ENCODE measurements at regions not wholly inside any gene's neighbourhood (a gene's known extent, or its start where the extent isn't known, plus 50 kb on each side); places are given as distances from the start of the nearest gene placed in this dataset.

DNA sequence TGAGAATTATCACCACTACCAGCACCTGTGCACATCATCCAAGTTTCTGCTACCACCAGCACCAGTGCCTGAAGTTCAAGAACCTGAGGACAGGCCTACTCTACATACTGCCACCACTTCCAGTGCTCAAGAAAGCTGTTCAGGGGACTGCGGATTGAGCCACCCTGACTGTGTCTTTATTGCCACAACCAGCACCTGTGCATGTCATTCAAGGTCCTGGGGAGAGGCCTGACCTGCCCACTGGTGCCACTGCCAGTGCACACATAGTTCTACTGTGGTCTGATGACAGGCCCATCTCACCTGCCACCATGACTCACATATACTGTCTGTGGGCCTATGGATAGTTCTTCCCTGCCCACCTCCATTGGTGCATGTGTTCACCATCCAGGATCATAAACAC, 559.4 kb downstream of the COL12A1 start:
- TF ChIP-seq POLR2AphosphoS5 (IDR thresholded peaks at IDR 0.05; ENCODE audit: low read depth, low read length) (no peak), TAF1 (IDR thresholded peaks at IDR 0.05; ENCODE audit: borderline replicate concordance, insufficient read depth, low read length) (no peak), SIN3A (IDR thresholded peaks at IDR 0.05; ENCODE audit: borderline replicate concordance, insufficient read depth, low read length) (no peak), FOXP2 (optimal IDR thresholded peaks at IDR 0.05; ENCODE audit: borderline replicate concordance, extremely low read depth, extremely low read length, insufficient read depth) (no peak)
- TF ChIP-seq, protein P1, sequence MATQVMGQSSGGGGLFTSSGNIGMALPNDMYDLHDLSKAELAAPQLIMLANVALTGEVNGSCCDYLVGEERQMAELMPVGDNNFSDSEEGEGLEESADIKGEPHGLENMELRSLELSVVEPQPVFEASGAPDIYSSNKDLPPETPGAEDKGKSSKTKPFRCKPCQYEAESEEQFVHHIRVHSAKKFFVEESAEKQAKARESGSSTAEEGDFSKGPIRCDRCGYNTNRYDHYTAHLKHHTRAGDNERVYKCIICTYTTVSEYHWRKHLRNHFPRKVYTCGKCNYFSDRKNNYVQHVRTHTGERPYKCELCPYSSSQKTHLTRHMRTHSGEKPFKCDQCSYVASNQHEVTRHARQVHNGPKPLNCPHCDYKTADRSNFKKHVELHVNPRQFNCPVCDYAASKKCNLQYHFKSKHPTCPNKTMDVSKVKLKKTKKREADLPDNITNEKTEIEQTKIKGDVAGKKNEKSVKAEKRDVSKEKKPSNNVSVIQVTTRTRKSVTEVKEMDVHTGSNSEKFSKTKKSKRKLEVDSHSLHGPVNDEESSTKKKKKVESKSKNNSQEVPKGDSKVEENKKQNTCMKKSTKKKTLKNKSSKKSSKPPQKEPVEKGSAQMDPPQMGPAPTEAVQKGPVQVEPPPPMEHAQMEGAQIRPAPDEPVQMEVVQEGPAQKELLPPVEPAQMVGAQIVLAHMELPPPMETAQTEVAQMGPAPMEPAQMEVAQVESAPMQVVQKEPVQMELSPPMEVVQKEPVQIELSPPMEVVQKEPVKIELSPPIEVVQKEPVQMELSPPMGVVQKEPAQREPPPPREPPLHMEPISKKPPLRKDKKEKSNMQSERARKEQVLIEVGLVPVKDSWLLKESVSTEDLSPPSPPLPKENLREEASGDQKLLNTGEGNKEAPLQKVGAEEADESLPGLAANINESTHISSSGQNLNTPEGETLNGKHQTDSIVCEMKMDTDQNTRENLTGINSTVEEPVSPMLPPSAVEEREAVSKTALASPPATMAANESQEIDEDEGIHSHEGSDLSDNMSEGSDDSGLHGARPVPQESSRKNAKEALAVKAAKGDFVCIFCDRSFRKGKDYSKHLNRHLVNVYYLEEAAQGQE (IDR thresholded peaks at IDR 0.05; ENCODE audit: insufficient read depth in 1 of 2, low read depth in 2 of 2, low read length in 2 of 2) = no peak

DNA sequence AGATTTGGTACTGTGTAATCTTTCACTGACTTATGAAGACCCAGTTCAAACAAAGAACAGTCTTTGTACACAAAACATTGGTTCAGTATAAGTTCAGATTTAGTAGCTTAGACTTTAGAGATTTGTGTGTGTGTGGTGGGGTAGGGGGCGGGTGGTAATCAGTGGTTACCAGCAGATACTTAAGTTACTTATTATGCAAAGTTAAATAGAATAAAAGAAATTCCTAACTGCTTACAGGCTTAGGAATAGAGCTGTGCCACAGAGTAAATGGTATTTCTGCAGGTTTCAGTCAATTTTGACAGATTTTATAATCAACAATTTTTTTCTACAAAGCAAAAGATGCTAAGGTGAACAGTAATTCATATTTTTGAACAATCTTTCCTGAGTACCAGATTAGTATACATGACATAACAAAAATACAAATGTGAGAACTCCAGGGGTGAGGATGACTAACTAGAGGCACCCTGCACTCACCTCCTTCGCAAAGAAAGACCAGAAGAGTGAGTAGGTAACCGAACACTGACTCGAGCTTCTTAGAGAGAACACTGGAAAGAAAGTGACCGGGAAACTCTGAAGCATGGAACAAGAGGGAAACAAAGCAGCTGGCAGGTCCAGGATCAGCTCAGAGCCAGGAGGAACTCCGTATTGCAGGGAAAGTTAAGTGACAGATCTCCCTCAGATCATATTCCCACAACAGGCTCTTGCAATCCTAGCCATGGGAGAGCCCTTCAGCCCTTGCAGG, 560.6 kb downstream of the COL12A1 start:
- TF ChIP-seq, protein P1 (IDR thresholded peaks at IDR 0.05; ENCODE audit: insufficient read depth in 1 of 2, low read depth in 2 of 2, low read length in 2 of 2) = no peak
- no peak for TF ChIP-seq TAF1 (IDR thresholded peaks at IDR 0.05; ENCODE audit: borderline replicate concordance, insufficient read depth, low read length)
- no peak for TF ChIP-seq FOXP2 (optimal IDR thresholded peaks at IDR 0.05; ENCODE audit: borderline replicate concordance, extremely low read depth, extremely low read length, insufficient read depth)
- TF ChIP-seq SIN3A (IDR thresholded peaks at IDR 0.05; ENCODE audit: borderline replicate concordance, insufficient read depth, low read length) = no peak
- no peak for TF ChIP-seq POLR2AphosphoS5 (IDR thresholded peaks at IDR 0.05; ENCODE audit: low read depth, low read length)

DNA sequence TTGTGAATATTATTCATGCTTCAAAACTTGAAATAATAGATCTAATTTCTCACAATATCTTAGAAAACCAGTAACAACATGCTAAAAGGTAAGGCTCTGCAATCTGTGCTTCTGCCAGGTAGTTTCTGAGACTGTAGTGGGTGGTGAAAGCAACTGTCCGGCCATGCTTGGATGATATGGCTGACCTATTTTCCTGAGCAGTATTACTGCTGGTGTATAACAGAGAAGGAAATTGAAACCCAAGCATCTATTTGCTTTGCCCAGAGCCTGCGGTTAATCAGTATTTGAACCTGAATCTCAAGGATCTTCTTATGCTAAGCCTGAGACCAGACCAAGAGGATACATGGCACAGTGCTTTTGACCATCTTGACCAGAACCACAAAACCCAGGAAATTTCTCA, 563.8 kb downstream of the COL12A1 start:
- TF ChIP-seq POLR2AphosphoS5 (IDR thresholded peaks at IDR 0.05; ENCODE audit: low read depth, low read length) (no peak), SIN3A (IDR thresholded peaks at IDR 0.05; ENCODE audit: borderline replicate concordance, insufficient read depth, low read length) (no peak)
- TF ChIP-seq, protein P1 (IDR thresholded peaks at IDR 0.05; ENCODE audit: insufficient read depth in 1 of 2, low read depth in 2 of 2, low read length in 2 of 2) = no peak

DNA sequence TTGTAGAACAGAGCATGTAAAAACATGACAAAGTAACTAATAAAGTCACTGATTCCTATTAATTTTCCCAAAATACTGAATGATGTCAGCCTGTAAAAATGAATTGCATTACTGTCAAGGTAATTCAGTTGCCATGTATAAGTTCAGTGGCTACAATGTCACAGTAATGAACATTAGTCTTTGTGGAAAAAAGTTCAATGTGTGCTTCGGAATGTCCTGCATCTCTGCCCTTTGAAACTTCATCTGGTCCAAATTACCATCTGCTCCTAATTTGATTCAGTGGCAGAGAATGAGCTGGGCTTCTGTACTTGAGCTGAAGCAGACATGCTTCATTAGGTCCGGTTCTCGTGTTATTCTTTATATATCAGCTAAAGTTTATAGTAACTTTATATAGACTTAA, 567.4 kb downstream of the COL12A1 start:
- TF ChIP-seq SIN3A (IDR thresholded peaks at IDR 0.05; ENCODE audit: borderline replicate concordance, insufficient read depth, low read length) = no peak
- TF ChIP-seq, protein P1 (IDR thresholded peaks at IDR 0.05; ENCODE audit: insufficient read depth in 1 of 2, low read depth in 2 of 2, low read length in 2 of 2) = no peak
- no peak for TF ChIP-seq TAF1 (IDR thresholded peaks at IDR 0.05; ENCODE audit: borderline replicate concordance, insufficient read depth, low read length)
- TF ChIP-seq POLR2AphosphoS5 (IDR thresholded peaks at IDR 0.05; ENCODE audit: low read depth, low read length) = no peak
- no peak for TF ChIP-seq FOXP2 (optimal IDR thresholded peaks at IDR 0.05; ENCODE audit: borderline replicate concordance, extremely low read depth, extremely low read length, insufficient read depth)

Data from PFSK-1 (cell line).